ENCODE measurements at regions not wholly inside any gene's neighbourhood (a gene's known extent, or its start where the extent isn't known, plus 50 kb on each side); places are given as distances from the start of the nearest gene placed in this dataset.

DNA sequence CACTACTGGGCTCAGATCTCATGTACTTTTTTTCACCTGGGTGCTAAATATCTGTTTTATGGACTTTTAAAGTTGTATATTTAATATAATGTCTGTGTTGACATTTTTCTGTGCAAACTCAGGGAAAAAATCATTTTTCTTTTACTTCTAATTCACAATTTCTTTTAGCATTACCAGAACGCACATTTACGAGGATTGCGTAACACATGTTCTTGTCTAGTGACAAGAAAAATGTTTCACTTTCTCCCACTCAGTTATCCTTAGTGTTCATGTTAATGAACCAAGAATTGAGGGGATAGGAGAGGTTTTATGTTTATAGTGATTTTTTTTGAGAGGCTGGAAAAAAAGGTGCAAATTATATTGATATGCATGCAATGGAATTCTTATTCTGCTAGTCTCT is 86.3 kb upstream of the PJA2 start:
- no peak for DNase-seq (ENCODE audit: low spot score in 2 of 2)
- H3K4me1 ChIP-seq: no peaks in the 10 kb centered on the region
- in situ Hi-C loops (cut with MboI; ENCODE audit: low sequenced_read_pairs): no loop called here

DNA sequence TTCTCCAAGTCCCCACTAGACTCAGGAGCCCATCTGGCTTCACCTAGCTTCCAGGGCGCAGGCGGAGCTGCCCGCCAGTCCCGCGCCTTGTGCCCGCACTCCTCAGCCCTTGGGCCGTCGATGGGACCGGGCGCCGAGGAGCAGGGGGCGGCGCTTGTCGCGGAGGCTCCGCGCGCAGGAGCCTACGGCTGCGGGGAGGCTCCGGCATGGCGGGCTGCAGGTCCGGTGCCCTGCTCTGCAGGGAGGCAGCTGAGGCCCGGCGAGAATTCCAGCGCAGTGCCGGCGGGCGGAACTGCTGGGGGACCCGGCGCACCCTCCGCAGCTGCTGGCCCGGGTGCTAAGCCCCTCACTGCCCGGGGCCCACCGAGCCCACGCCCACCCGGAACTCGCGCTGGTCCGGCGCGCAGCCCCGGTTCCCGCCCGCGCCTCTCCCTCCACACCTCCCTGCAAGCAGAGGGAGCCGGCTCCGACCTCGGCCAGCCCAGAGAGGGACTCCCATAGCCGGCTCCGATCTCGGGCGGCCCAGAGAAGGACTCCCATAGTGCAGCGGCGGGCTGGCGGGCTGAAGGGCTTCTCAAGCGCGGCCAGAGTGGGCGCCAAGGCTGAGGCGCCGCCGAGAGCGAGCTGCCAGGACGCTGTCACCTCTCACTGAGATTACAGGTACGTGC is 78.1 kb upstream of the PJA2 start:
- H3K36me3 ChIP-seq (replicated peaks): no peaks in the 10 kb centered on the region
- H3K9me3 ChIP-seq: no peaks in the 10 kb centered on the region
- peaks cover 3% of the 10 kb centered on the region; the same call in 1 of the 2 replicates for H3K27me3 ChIP-seq (ENCODE audit: low read depth)
- no peak overlapping the region for H3K4me3 ChIP-seq
- no peaks in the 10 kb centered on the region for H3K4me1 ChIP-seq
- DNase-seq (ENCODE audit: low spot score in 2 of 2): no peak
- in situ Hi-C loops (cut with MboI; ENCODE audit: low sequenced_read_pairs): no loop called here

More for the DNA sequence above, 86.3 kb upstream of the PJA2 start:
- peaks cover 7% of the 10 kb centered on the region; the same call in 1 of the 2 replicates for H3K27me3 ChIP-seq (ENCODE audit: low read depth)
- no peaks in the 10 kb centered on the region for H3K9me3 ChIP-seq
- no peak overlapping the region for H3K4me3 ChIP-seq
- no peaks in the 10 kb centered on the region for H3K36me3 ChIP-seq (replicated peaks)

DNA sequence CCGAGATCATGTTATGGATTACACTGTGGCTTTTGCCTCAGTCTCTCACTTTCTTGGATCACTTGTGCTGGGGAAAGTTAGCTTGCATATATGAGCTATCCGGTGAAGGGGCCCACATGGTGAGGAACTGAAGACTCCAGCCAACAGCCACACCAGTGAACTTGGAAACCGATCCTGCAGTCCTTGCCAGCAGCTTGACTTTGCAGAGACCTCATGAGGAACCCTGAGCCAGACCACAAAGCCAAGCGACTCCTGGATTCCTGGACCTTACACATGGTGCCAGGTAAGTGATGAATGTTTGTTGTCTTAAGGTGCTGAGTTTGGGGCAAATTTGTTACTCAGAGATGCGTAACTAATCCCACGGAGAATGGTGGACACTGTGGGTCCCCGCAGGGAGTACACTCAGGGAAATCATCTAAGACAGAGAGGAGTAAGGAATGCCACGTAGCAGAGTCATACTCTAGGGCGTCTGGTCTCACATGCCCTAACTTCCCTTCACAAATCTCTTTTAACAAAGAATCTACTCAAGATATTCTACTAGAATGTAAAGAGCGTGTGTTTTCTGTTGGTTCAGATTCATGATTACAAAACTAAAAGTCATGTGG is 76.5 kb upstream of the PJA2 start:
- H3K27me3 ChIP-seq (ENCODE audit: low read depth): no peaks in the 10 kb centered on the region
- no peak overlapping the region for H3K4me3 ChIP-seq
- H3K36me3 ChIP-seq (replicated peaks): no peaks in the 10 kb centered on the region
- in situ Hi-C loops (cut with MboI; ENCODE audit: low sequenced_read_pairs): no loop called here
- no peaks in the 10 kb centered on the region for H3K4me1 ChIP-seq
- H3K9me3 ChIP-seq: no peaks in the 10 kb centered on the region
- no peak for DNase-seq (ENCODE audit: low spot score in 2 of 2)

DNA sequence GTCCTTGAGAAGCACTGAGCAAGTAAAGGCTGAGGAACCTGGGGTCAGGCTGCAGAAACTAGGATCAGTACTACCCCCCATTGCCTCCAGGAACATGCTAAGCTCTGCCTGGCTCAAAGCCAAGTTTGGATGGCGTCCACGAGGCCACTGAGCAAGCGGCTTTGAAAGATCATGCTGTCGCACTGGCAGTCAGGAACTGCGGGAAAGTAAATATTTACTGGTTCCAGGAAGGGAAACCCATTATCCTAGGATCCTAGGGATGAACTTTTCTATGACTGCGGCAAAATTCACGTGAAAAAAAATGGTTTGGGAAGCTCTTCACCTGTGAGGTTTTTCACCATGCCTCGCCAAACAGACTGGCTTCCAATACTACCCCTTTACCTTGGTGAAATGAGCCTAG is 75.3 kb upstream of the PJA2 start:
- in situ Hi-C loops (cut with MboI; ENCODE audit: low sequenced_read_pairs): no loop called here
- H3K27me3 ChIP-seq (ENCODE audit: low read depth): no peaks in the 10 kb centered on the region
- no peaks in the 10 kb centered on the region for H3K9me3 ChIP-seq
- no peaks in the 10 kb centered on the region for H3K36me3 ChIP-seq (replicated peaks)
- no peak overlapping the region for H3K4me3 ChIP-seq
- DNase-seq (ENCODE audit: low spot score in 2 of 2): peak; percentile 16 to 72
- H3K4me1 ChIP-seq: no peaks in the 10 kb centered on the region

DNA sequence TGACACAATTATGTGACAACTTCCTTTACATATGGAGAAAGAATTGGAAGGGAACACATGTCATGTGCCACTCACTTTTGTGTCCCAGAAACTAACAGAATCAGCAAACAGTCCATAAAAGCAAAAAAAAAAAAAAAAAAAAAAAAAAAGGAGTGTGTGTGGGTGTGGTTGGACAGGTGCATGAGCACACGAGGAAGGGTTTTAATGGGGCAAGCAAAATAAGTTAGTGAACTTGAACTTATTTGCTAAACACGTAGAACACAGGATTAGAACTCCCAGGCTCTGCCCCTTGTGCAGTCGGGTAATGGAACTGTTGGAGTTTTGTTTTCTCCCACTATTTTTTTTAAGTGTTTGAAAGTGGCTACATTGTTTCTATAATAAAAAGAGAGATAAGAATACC is 74.8 kb upstream of the PJA2 start:
- H3K36me3 ChIP-seq (replicated peaks): no peaks in the 10 kb centered on the region
- in situ Hi-C loops (cut with MboI; ENCODE audit: low sequenced_read_pairs): no loop called here
- no peaks in the 10 kb centered on the region for H3K4me1 ChIP-seq
- H3K4me3 ChIP-seq: no peak overlapping the region
- DNase-seq (ENCODE audit: low spot score in 2 of 2): no peak
- no peaks in the 10 kb centered on the region for H3K27me3 ChIP-seq (ENCODE audit: low read depth)
- no peaks in the 10 kb centered on the region for H3K9me3 ChIP-seq

DNA sequence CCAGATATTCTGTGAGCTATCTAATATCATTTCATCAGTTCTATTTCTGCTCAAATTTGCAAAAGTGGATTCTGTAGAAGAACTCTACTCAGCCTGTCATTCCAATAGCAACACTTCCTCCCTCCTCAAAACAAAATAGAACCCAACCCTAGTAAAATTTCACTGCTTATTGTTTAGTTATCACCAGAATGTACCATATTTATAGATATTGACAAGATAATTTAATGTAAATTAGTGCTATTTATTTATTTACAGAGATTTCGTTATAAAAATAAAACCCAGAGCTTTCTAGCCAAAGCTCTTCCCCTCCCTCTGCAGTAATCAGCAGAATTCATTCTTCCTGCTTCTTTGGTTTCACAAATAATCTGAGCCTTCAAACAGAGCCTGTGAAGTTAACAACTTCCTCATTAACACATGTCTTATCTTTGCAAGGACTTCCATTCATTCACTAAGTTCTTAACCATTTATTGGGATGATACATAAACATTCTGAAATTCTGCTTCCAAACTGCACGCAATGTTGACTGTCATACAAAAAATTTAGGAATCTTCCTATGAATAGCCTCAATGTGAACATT is 73.7 kb upstream of the PJA2 start:
- Histone ChIP-seq H3K4me3 (no peak overlapping the region), H3K27me3 (ENCODE audit: low read depth) (no peaks in the 10 kb centered on the region), H3K9me3 (no peaks in the 10 kb centered on the region), H3K36me3 (replicated peaks) (no peaks in the 10 kb centered on the region), H3K4me1 (no peaks in the 10 kb centered on the region)
- DNase-seq (ENCODE audit: low spot score in 2 of 2): no peak
- in situ Hi-C loops (cut with MboI; ENCODE audit: low sequenced_read_pairs): no loop called here

DNA sequence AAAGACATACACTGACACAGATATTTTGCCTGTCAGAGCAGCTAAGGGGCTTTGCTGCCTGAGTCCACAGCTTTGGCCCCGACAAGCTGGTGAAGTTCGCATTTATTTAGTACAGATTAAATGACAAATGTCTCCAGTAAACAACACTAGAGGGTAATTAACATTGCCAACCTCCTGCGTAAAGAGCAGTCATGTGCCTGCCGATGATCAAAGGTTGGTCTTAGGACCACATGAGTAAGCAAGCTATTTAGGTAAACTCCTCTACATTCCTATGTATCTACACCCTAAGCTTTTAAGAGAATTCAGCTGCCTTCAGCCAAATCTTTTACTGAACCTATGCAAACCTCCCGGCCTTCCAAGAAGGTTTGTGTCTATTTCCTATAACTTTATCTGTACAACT is 73.0 kb upstream of the PJA2 start:
- no peak for DNase-seq (ENCODE audit: low spot score in 2 of 2)
- no peak overlapping the region for H3K4me3 ChIP-seq
- in situ Hi-C loops (cut with MboI; ENCODE audit: low sequenced_read_pairs): no loop called here
- H3K27me3 ChIP-seq (ENCODE audit: low read depth): no peaks in the 10 kb centered on the region
- H3K36me3 ChIP-seq (replicated peaks): no peaks in the 10 kb centered on the region
- H3K4me1 ChIP-seq: no peaks in the 10 kb centered on the region
- no peaks in the 10 kb centered on the region for H3K9me3 ChIP-seq

DNA sequence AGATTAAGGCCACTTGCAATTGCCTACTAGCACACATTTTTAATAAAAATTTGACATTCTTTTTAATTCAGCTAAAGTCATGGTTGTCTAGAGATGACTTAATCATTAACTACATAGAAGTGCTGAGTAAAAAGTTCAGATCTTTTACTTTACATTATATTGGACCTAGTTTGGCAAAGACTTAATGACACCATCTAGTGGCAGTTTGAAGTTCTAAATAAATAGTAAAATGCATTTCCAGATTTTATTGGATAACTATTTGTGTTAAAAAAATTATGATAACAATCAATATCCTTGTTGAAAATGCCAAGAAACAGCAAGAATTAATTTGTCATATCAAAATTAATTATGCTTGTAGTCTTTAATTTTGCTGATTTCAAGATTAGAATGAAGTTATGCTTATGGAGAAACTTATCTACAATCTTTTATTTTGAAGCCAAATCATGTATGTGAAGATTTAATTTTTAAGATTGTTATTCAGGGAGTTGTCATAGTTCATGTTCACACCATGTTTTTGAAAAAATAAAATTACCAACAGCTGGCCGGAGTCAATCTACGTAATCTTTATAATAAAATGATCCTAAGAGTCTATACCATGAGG is 69.6 kb upstream of the PJA2 start:
- Histone ChIP-seq H3K27me3 (ENCODE audit: low read depth) (peaks cover 3% of the 10 kb centered on the region; the same call in 1 of the 2 replicates), H3K4me3 (no peak overlapping the region), H3K4me1 (no peaks in the 10 kb centered on the region), H3K36me3 (replicated peaks) (no peaks in the 10 kb centered on the region), H3K9me3 (no peaks in the 10 kb centered on the region)
- in situ Hi-C loops (cut with MboI; ENCODE audit: low sequenced_read_pairs): no loop called here
- DNase-seq (ENCODE audit: low spot score in 2 of 2): peak in 1 of 2 experiments; percentile 50

DNA sequence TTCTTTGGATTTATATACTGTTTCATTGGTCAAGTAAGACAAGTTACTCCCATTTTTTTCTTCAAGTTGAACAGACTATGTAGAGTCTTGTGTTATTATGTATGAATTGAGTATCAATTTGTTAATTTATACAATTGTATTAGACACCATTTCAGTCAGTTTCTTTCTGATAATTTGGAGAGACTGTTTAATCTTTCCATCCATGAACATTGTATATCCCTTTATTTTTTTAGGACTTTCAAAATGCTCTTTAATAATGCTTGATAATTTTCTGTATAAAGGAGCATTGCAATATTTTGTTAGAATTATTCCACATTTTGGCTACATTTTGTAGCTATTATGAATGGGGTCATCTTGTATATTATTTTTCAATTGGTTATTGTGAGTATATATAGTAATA is 69.1 kb upstream of the PJA2 start:
- Histone ChIP-seq H3K4me1 (no peaks in the 10 kb centered on the region), H3K9me3 (no peaks in the 10 kb centered on the region), H3K4me3 (no peak overlapping the region), H3K27me3 (ENCODE audit: low read depth) (peaks cover 3% of the 10 kb centered on the region; the same call in 1 of the 2 replicates), H3K36me3 (replicated peaks) (no peaks in the 10 kb centered on the region)
- DNase-seq (ENCODE audit: low spot score in 2 of 2): no peak
- in situ Hi-C loops (cut with MboI; ENCODE audit: low sequenced_read_pairs): no loop called here

DNA sequence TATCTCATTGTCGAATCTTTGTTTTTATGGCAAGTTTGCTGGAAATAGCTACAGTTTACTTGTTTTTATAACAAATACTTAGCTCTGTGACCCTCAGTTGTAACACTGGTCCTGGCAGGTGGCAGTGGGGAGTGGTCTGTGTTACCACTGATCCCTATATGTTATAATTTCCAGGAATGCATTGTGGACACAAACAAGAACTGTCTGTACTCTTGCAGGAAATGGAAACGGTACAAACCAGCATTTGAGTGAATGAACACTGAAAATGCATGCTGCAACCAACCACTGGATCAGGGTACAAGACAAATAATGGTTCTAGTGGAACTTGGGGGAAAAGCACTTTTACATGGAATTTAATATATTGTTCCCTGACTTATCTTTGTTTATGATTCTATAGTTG is 66.5 kb upstream of the PJA2 start:
- Histone ChIP-seq H3K9me3 (no peaks in the 10 kb centered on the region), H3K4me3 (no peak overlapping the region), H3K27me3 (ENCODE audit: low read depth) (peaks cover 3% of the 10 kb centered on the region; the same call in 1 of the 2 replicates), H3K4me1 (no peaks in the 10 kb centered on the region), H3K36me3 (replicated peaks) (no peaks in the 10 kb centered on the region)
- in situ Hi-C loops (cut with MboI; ENCODE audit: low sequenced_read_pairs): no loop called here
- DNase-seq (ENCODE audit: low spot score in 2 of 2): no peak

DNA sequence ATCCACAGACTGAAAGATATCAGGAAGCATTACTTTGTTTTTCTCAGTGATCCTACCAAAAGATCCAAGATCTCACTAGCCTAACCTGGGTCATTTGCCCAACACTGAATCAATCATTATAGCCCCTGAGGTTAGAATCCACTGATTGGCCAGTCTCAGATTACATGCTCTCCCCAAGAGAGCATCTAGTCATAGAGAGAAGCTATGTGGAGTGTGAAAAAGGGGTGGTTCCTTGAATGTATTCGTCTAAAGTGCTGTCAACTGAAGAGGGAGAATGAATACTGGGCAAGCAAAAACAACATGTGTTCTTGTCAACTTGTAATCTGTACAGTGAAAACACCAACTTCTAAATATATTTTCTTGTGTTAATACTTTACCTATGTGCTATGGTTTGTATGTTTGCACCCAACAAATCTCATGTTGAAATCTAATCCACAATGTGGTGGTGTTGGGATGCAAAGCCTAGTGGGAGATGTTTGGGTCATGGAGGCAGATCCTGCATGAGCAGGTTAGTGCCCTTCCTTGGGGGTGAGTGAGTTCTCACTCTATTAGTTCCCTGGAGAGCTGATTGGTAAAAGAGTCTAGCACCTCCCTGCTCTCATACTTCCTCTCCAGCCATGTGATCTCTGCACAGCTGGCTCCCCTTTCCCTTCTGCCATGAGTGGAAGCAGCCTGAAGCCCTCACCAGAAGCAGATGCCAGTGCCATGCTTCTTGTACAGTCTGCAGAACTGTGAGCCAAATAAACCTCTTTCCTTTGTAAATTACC is 60.3 kb upstream of the PJA2 start:
- H3K9me3 ChIP-seq: no peaks in the 10 kb centered on the region
- no peak for DNase-seq (ENCODE audit: low spot score in 2 of 2)
- peaks cover 2% of the 10 kb centered on the region for H3K4me1 ChIP-seq
- H3K27me3 ChIP-seq (ENCODE audit: low read depth): peaks cover 3% of the 10 kb centered on the region; the same call in 1 of the 2 replicates
- no peak overlapping the region for H3K4me3 ChIP-seq
- in situ Hi-C loops (cut with MboI; ENCODE audit: low sequenced_read_pairs): no loop called here
- H3K36me3 ChIP-seq (replicated peaks): no peaks in the 10 kb centered on the region

DNA sequence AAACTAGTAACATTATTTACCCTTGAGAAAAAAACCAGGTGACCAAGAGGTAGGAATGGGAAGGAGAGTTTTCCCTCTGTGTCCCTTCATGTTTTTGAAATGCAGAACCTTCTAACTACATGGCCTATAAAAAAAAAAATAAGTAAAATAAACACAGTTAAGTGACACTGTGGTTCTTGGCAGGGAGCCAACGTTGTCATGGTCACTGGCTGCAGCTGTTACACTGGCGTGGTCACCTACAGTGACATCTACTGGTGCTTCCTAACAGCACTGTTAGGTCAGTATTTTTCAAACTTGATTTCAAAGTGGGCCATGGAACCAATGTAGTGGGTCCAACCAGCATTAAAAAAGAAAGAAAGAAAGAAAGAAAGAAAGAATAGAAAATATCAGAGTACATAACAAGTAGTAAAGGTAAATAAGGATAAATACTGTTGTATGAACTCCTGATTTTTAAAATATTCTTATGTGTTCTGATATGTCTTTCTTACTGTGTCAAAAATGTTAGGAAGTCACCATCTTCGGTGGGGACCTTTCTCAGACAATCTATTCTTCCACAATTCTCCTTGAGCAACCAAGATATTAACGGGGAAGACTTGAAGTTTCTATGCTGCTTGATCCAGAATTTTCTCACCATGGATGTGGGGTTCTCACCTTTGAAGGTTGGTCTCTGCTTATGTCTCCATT is 59.1 kb upstream of the PJA2 start:
- no peaks in the 10 kb centered on the region for H3K27me3 ChIP-seq (ENCODE audit: low read depth)
- H3K4me1 ChIP-seq: peaks cover 2% of the 10 kb centered on the region
- peak; percentile 80 to 95 for DNase-seq (ENCODE audit: low spot score in 2 of 2)
- H3K36me3 ChIP-seq (replicated peaks): no peaks in the 10 kb centered on the region
- H3K9me3 ChIP-seq: no peaks in the 10 kb centered on the region
- in situ Hi-C loops (cut with MboI; ENCODE audit: low sequenced_read_pairs): no loop called here
- H3K4me3 ChIP-seq: no peak overlapping the region

DNA sequence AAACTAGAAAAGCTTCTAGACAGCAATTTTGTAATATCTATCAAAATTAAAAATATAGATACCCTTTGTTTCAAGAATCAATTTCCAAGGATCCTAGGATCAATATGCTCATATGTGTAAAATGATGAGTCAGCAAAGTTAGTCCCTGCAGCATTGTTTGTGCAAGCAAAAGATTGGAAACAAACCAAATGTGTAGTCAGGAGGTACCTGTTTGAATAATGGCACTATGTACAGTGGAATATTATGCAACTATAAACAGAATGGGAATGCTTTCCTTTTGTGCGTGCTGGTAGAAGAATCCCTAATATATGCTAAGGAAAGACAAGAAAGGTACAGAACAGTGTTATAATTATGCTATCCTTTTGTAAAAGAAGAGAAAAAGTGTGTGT is 58.5 kb upstream of the PJA2 start:
- H3K9me3 ChIP-seq: no peaks in the 10 kb centered on the region
- in situ Hi-C loops (cut with MboI; ENCODE audit: low sequenced_read_pairs): no loop called here
- no peaks in the 10 kb centered on the region for H3K27me3 ChIP-seq (ENCODE audit: low read depth)
- peaks cover 2% of the 10 kb centered on the region for H3K4me1 ChIP-seq
- H3K36me3 ChIP-seq (replicated peaks): no peaks in the 10 kb centered on the region
- H3K4me3 ChIP-seq: no peak overlapping the region
- no peak for DNase-seq (ENCODE audit: low spot score in 2 of 2)
